Fibroblast of skin of back (primary cell): ENCODE measurements at regions not wholly inside any gene's neighbourhood (a gene's known extent, or its start where the extent isn't known, plus 50 kb on each side); places are given as distances from the start of the nearest gene placed in this dataset.
"Not testable (repeated sequence)": the region's sequence is repeated elsewhere in the genome, so short reads cannot be mapped to it uniquely, and the experiment has no call there.

Source experiments
- DNase-seq: peaks from one replicate; pipeline ENCODE4 v3.0.0-alpha.2; 2013

- no peak for DNase-seq
Observed at GRCh38 chr2:34806891-34807290, 1207.8 kb upstream of the FAM98A start.

DNA sequence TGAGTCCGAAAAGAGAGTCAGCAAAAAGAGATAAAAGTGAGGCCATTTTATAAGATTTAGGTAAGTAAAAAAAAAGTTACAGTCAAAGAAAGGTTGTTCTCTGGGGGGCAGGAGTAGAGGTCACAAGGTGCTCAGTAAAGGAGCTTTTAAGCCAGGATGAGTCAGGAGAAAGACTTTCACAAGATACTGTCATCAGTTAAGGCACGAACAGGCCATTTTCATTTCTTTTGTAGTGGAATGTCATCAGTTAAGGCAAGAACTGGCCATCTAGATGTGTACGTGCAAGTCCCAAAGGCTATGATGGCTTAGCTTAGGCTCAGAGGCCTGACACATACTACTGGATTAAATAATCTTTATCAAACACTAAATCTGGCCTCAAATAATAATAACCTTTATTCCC, 1207.3 kb upstream of the FAM98A start:
- no peak for DNase-seq

DNA sequence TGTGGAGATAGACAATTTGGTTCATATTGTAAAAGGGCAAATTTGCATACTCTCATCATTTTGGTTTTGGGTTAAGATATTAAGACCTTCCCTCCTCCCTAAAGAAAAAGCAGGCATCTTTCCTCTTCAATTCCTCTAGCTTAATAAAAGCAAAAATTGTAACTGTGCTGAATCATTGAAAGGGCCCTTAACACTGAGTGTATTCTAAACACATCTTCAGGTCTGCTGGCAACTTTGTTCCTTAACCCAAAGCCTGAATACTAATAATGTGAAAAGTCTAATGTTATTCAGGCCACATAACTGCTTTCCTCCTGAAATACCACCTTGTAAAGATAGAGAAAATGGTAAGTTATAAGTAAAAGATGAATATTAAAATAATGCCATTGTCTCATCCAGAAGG, 1200.5 kb upstream of the FAM98A start:
- DNase-seq: no peak

GRCh38 chr2:34795586-34795985, 1196.5 kb upstream of the FAM98A start:
- not testable (repeated sequence) for DNase-seq

DNA sequence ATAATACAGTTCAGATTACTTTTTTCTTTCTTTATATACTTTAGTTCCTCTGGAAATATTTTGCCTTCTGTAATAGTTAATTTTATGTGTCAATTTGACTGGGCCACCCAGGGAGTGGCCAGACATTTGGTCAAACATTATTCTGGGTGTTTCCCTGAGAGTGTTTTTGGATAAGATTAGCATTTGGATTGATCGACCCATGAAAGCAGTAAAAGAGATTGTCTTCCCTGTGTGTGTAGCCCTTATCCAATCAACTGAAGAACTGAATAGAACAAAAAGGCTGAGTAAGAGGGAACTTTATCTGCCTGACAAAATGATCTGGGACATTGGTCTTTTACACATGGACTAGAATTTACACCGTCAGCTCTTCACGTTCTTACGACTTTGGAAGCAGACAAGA, 1190.1 kb upstream of the FAM98A start:
- no peak for DNase-seq

DNA sequence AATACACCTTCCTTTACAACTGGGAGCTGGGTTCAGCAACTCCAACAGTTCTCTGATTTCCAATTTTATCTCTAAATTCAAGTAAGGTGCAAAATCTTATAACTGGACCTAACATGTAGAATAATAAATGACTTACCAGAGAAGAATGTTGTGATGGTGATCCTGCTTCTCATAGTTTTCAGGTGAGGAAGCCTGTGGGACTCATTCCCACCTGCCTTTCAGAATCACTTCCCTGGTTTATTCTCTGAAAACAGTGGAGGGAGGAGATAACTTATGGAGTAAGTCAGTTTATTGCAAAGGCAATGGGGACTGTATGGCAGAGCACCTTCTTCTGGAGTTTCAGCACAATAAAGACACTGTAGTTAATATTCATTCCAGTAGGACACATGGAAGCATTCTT, 1188.2 kb upstream of the FAM98A start:
- no peak for DNase-seq

- DNase-seq: no peak
Observed at GRCh38 chr2:34785206-34785785, 1186.2 kb upstream of the FAM98A start.

- DNase-seq: no peak
Observed at GRCh38 chr2:34784701-34785100, 1185.6 kb upstream of the FAM98A start.

DNA sequence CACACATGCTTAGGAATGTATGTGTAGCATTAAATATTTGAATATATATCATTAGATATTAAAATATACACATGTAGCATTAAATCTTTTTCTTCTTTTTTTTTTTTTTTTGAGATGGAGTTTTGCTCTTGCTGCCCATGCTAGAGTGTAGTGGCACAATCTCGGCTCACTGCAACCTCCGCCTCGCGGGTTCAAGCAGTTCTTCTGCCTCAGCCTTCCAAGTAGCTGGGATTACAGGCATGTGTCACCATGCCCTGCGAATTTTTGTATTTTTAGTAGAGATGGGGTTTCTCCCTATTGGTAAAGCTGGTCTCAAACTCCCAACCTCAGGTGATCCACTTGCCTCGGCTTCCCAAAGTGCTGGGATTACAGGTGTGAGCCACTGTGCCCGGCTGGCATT, 1151.6 kb upstream of the FAM98A start:
- not testable (repeated sequence) for DNase-seq

GRCh38 chr2:34747643-34748042, 1148.5 kb upstream of the FAM98A start:
- DNase-seq: no peak

DNA sequence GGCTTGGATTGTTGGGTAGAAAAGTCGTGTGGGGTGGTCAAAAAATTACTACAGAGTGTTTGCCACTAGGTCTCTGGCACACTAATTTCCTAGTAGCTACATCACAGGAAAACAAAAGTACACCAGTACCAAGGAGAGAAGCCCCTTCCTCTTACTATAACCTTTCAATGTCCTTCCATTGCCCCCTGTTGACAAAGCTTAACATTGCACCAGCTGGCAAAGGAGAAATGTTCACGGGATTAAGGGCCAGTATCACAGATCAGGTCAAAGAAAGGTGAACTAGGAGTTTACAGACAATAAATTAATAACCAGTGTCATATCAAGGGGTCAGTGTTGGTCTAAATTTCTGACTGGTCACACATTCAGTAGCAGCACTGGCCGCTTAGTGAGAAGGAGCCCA, 1139.6 kb upstream of the FAM98A start:
- DNase-seq: no peak

DNA sequence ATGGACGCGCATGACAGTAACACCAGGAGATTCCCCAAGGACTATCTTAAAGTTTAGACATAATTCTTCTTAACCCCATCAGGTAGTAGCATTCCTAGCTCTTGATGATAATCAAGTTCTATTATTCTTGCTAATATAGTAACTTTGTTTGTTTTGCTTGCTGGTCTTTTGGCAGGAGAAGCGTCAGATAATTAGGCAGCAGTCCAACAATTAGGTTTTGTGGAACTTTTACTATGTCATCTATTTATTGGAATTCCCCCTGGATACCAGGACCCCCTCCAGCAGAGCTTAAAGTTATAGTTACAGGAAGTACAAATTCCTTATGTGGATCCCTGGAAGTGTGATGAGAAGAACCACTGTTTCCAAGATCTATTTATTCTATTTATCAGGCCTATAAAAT, 1138.0 kb upstream of the FAM98A start:
- no peak for DNase-seq

DNA sequence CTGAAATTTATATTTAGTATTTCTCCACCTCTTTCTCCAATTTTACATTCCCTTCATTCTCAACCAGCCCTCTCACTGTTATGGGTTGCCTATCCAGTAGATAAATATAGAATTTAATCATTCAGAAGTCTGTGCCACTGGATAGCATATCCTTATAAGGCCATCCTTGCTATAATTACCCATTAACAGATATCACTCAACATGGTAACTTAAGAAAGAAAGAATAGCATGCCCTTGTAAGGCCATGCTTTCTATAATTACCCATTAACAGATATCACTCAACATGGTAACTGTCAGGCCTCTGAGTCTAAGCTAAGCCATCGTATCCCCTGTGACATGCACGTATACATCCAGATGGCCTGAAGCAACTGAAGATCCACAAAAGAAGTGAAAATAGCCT, 1137.4 kb upstream of the FAM98A start:
- DNase-seq: no peak

DNA sequence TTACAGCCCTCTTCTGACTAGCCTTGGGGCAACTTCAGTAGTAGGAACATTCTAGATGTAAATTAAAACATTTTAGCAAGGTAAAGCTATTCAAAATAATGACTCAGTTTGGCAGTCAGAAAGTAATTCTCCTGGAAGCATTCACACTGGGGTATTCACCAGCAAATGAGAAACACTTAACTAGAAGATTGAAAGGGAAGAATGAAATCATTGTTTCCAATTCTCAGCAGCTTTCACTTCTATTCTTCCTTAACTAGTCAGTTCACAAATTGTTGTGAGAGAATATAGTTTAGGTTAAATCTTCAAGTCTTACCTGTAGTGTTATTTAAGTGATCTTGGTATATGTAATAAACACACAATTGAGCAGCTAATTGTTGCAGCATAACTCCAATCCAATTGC, 1135.6 kb upstream of the FAM98A start:
- DNase-seq: no peak

GRCh38 chr2:34734042-34734441, 1134.9 kb upstream of the FAM98A start:
- DNase-seq: no peak

DNA sequence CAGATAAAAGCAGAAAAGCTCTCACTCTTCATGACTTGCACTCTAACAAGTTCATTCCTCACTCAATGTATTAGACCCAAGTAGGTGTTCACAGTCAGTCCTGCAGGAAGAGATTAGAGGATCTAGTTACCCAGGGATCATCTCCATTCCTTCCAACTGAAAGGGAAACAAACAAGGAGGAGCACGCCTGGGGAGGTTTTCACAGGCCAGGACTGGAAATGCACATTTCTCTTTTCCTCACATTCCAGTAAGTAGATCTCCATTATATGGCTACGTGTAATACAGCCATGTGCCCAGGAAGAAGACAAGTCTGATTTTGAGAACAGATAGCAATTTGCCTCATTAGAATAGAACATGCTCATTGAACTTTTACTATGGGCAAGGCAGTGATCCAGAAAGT, 1132.2 kb upstream of the FAM98A start:
- DNase-seq: no peak

GRCh38 chr2:34729845-34730244, 1130.7 kb upstream of the FAM98A start:
- no peak for DNase-seq

DNA sequence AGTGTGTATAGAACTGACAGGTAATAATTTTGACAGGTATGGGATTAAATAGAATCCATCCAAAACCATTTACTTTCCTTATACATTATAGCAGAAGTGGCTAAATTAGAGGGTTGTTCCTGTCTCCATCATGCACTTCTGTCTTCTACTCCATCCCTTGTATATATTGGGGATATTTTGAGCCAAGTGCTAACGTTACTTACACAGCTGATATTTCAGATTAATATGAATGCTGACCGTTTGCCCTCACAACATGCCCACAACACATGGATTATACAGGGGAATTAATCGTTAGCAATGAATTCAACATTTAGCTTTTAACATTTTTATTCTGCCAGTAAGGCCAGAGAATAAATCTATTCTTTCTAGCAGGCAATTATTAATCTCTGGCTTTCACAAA, 1125.0 kb upstream of the FAM98A start:
- no peak for DNase-seq

- no peak for DNase-seq
Observed at GRCh38 chr2:34723683-34724082, 1124.6 kb upstream of the FAM98A start.

DNA sequence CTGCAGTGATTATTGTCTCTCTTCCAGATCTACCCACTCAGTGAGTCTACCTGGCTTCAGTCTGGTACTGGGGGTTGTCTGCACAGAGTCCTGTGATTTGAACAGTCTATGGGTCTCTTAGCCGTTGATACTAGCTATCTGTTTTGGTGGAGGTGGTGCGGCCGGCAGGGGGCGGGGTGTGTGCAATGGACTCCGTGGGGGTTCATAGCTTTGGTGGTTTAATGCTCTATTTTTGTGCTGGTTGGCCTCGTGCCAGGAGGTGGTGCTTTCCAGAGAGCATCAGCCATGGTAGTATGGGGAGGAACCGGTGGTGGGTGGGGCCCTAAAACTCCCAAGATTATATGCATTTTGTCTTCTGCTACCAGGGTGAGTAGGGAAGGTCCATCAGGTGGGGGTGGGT, 1120.1 kb upstream of the FAM98A start:
- no peak for DNase-seq

DNA sequence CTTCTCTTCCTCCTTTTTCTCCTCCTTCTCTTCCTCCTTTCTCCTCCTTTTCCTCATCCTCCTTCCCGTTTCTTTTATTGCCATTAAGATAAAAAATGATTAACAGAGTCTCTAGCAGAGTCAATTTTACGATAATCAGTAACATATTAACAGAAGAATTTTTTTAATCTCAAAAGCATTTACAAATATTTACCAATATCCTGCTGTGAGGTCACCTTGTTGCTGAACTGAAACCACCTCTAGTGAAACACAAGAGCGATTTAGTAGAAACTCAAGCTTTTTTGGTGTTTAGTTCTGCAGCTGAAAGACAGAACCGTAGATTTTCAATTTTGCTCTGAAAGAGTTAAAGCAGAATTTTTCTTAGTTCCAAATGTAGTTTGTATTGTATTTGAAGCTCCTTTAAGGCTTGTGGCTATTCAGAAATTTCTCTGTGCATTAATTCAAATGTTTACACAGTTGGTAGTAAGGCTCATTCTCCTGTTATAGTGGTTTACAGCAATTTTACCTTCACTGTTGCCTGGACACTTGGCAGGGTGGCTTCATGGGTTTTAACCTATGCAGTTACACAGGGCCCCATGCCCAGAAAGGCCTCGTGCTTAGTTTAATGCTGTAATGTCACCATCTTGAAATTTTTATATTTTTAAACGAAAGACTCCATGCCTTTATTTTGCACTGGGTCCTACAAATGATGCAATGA, 1106.6 kb upstream of the FAM98A start:
- DNase-seq: no peak

DNA sequence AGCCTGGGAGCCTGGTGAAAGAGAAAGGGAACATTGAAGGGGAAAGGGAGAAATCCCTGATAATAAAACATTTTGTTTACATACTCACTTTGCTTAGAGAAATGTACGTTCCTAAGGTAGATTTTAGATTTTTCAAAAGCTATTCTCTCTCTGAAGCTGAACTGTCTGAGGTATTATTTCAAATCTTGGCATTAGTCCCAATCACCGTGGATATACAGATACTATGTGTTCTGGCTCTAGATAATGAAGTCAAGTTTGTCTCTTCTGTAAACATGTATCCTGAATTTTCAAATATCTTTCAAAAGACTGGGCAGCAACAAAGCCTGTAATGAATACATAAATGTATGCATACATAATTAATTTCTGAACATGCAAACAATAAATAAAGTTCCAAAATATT, 1104.2 kb upstream of the FAM98A start:
- DNase-seq: no peak

GRCh38 chr2:34702391-34702790, 1103.3 kb upstream of the FAM98A start:
- not testable (repeated sequence) for DNase-seq

DNA sequence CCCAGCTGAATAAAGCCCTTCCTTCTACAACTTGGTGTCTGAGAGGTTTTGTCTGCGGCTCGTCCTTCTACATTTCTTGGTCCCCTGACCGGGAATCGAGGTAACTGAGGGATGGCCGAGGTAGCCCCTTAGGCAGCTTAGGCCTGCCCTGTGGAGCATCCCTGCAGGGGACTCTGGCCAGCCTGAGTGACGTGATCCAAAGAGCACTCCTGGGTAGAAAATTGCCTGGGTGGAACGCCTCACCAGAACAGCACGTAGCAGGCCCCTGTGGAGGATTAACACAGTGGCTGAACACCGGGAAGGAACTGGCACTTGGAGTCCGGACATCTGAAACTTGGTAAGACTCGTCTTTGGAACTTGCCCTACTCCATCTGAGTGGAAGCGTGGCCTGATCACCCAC, 1078.5 kb upstream of the FAM98A start:
- DNase-seq: not testable (repeated sequence)

- not testable (repeated sequence) for DNase-seq
Observed at GRCh38 chr2:34677119-34677531, 1078.0 kb upstream of the FAM98A start.
